ENCODE measurements at regions not wholly inside any gene's neighbourhood (a gene's known extent, or its start where the extent isn't known, plus 50 kb on each side); places are given as distances from the start of the nearest gene placed in this dataset.

DNA sequence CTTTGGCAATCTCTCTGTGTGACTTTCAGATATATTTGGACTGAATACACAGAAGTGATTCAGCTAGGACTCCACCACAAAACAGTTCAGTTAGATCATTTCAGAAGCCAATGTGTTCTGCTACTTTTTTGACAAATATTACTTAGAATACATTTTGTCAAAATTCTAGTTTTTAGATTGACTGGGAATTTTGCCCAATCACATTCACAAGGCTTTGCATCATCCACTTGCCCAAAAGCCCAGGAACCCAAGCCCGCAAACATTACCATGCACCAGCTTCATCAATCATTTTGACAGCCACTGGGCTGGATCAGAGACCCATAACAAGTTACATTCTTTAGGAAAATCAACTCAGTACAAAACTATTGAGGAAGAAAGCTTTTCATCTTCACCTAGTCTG lies 256.6 kb upstream of the NDST3 start:
- ATAC-seq, result peak; percentile 78
- no peak for TF ChIP-seq ZNF70 (CRISPR knock-in tag; IDR thresholded peaks at IDR 0.05)
- TF ChIP-seq ZNF8 (CRISPR knock-in tag; IDR thresholded peaks at IDR 0.05), result no peak
- TF ChIP-seq TOX (CRISPR knock-in tag; IDR thresholded peaks at IDR 0.05; ENCODE audit: borderline replicate concordance), result peak; percentile 61; the same call in 1 of the 2 replicates

DNA sequence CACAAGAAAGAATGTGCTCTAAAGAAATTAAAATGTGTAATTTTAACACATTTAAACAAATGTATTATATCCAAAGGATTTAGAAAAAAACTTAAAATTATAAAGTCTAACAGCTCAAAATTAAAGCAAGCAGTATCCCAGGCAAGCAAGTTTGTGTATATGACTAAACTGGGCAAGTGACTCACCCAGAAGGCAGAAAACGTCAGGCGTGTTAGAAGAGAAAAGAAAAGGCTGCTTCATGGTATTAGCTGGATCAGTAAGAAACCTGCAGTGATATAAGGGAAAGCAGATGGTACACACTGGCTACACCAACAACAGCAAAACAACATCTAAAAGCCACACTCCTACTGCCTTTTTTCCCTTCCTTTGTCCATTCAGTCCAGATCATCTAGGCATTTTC lies 250.6 kb upstream of the NDST3 start:
- TF ChIP-seq ZC3H10 (CRISPR knock-in tag; IDR thresholded peaks at IDR 0.05), result 0 out of 2 replicates have a peak, but pooled peaks have one; percentile 16
- TF ChIP-seq TCF4 (CRISPR knock-in tag; IDR thresholded peaks at IDR 0.05; ENCODE audit: borderline replicate concordance), result no peak
- peak; percentile 95 for ATAC-seq

DNA sequence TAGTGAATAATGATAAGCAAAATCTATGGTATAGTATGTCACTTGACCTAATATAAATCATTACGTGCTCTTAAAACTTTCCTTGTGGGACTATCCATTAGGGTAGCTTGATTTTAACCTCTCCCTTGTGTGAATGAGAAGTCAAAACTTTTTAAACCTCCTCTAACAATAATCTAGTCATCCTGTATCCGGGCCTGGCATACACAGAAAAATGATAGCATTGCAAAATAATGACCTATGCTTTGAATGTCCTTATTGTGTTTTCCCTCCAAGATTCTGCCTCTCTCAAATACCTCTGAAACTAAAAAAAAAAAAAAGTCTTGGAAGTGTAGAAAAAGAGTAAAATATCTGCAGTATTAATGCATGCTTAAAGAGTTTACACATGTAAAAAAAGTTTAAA lies 250.0 kb upstream of the NDST3 start:
- ATAC-seq, result peak; percentile 24; the same call in 2 of the 3 replicates
- no peak for TF ChIP-seq ZNF70 (CRISPR knock-in tag; IDR thresholded peaks at IDR 0.05)
- no peak for TF ChIP-seq ZFP30 (CRISPR knock-in tag; IDR thresholded peaks at IDR 0.05)
- TF ChIP-seq, protein P1, sequence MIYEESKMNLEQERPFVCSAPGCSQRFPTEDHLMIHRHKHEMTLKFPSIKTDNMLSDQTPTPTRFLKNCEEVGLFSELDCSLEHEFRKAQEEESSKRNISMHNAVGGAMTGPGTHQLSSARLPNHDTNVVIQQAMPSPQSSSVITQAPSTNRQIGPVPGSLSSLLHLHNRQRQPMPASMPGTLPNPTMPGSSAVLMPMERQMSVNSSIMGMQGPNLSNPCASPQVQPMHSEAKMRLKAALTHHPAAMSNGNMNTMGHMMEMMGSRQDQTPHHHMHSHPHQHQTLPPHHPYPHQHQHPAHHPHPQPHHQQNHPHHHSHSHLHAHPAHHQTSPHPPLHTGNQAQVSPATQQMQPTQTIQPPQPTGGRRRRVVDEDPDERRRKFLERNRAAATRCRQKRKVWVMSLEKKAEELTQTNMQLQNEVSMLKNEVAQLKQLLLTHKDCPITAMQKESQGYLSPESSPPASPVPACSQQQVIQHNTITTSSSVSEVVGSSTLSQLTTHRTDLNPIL (CRISPR knock-in tag; IDR thresholded peaks at IDR 0.05; ENCODE audit: low read depth), result no peak
- TF ChIP-seq ESRRG (CRISPR knock-in tag; IDR thresholded peaks at IDR 0.05), result no peak
- TF ChIP-seq, protein P2, sequence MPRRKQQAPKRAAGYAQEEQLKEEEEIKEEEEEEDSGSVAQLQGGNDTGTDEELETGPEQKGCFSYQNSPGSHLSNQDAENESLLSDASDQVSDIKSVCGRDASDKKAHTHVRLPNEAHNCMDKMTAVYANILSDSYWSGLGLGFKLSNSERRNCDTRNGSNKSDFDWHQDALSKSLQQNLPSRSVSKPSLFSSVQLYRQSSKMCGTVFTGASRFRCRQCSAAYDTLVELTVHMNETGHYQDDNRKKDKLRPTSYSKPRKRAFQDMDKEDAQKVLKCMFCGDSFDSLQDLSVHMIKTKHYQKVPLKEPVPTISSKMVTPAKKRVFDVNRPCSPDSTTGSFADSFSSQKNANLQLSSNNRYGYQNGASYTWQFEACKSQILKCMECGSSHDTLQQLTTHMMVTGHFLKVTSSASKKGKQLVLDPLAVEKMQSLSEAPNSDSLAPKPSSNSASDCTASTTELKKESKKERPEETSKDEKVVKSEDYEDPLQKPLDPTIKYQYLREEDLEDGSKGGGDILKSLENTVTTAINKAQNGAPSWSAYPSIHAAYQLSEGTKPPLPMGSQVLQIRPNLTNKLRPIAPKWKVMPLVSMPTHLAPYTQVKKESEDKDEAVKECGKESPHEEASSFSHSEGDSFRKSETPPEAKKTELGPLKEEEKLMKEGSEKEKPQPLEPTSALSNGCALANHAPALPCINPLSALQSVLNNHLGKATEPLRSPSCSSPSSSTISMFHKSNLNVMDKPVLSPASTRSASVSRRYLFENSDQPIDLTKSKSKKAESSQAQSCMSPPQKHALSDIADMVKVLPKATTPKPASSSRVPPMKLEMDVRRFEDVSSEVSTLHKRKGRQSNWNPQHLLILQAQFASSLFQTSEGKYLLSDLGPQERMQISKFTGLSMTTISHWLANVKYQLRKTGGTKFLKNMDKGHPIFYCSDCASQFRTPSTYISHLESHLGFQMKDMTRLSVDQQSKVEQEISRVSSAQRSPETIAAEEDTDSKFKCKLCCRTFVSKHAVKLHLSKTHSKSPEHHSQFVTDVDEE (CRISPR knock-in tag; IDR thresholded peaks at IDR 0.05), result no peak
- TF ChIP-seq OSR1 (CRISPR knock-in tag; IDR thresholded peaks at IDR 0.05), result no peak
- TF ChIP-seq, protein P3, sequence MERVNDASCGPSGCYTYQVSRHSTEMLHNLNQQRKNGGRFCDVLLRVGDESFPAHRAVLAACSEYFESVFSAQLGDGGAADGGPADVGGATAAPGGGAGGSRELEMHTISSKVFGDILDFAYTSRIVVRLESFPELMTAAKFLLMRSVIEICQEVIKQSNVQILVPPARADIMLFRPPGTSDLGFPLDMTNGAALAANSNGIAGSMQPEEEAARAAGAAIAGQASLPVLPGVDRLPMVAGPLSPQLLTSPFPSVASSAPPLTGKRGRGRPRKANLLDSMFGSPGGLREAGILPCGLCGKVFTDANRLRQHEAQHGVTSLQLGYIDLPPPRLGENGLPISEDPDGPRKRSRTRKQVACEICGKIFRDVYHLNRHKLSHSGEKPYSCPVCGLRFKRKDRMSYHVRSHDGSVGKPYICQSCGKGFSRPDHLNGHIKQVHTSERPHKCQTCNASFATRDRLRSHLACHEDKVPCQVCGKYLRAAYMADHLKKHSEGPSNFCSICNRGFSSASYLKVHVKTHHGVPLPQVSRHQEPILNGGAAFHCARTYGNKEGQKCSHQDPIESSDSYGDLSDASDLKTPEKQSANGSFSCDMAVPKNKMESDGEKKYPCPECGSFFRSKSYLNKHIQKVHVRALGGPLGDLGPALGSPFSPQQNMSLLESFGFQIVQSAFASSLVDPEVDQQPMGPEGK (CRISPR knock-in tag; IDR thresholded peaks at IDR 0.05; ENCODE audit: borderline replicate concordance), result no peak
- no peak for TF ChIP-seq TCF4 (CRISPR knock-in tag; IDR thresholded peaks at IDR 0.05; ENCODE audit: borderline replicate concordance)
- no peak for TF ChIP-seq ZC3H10 (CRISPR knock-in tag; IDR thresholded peaks at IDR 0.05)
- no peak for TF ChIP-seq ISL1 (CRISPR knock-in tag; IDR thresholded peaks at IDR 0.05)
- no peak for TF ChIP-seq SNAI2 (CRISPR knock-in tag; IDR thresholded peaks at IDR 0.05)
- no peak for TF ChIP-seq ZNF565 (CRISPR knock-in tag; conservative IDR thresholded peaks at IDR 0.05; ENCODE audit: low read depth)
- TF ChIP-seq ZNF8 (CRISPR knock-in tag; IDR thresholded peaks at IDR 0.05), result no peak
- no peak for TF ChIP-seq CSDC2 (CRISPR knock-in tag; IDR thresholded peaks at IDR 0.05)
- no peak for TF ChIP-seq RARB (CRISPR knock-in tag; IDR thresholded peaks at IDR 0.05)
- TF ChIP-seq ZFP3 (CRISPR knock-in tag; IDR thresholded peaks at IDR 0.05), result no peak
- no peak for TF ChIP-seq BACH2 (CRISPR knock-in tag; IDR thresholded peaks at IDR 0.05; ENCODE audit: borderline replicate concordance)
- TF ChIP-seq TOX (CRISPR knock-in tag; IDR thresholded peaks at IDR 0.05; ENCODE audit: borderline replicate concordance), result no peak
- TF ChIP-seq ARNTL (CRISPR knock-in tag; IDR thresholded peaks at IDR 0.05; ENCODE audit: borderline replicate concordance, low read depth), result no peak

DNA sequence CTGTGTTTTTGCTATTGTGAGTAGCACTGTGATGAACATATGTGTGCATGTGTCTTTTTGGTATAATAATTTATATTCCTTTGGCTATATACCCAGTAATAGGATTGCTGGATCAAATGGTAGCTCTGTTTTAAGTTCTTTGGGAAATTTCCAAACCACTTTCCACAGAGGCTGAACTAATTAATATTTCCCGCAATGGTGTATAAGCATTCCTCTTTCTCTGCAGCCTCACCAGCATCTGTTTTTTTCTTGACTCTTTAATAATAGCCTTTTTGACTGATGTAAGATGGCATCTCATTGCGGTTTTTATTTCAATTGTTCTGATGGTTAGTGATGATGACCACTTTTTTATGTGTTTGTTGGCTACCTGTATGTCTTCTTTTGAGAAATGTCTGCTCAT lies 247.7 kb upstream of the NDST3 start:
- no peak for ATAC-seq

DNA sequence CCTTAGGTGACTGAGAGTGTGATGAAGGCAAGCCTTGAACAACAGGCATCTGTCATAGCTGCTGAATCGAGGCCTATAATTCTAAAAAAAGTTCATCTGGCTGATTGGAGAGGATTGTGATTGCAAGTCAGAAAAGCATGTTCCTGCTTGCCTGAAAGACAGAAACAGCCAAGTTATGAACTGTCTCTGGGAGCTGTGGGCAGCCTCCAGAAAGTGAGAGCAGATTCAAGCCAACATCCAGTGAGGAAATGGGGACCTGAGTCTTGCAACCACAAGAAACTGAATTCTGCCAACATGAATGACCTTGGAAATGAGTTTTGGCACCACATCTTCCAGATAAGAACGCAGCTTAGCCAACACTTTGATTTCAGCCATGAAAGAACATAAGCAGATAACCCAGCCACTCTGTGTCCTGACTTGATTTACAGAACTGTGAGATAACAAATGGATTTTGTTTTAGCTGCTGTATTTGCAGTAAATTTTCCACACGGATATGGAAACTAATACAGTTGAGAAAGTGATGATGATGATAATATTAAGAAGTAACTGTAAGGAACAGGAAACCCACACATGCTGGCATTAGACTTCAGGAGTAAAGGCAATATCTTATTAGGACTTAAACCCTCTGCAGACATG lies 240.3 kb upstream of the NDST3 start:
- ATAC-seq, result no peak
- TF ChIP-seq BACH2 (CRISPR knock-in tag; IDR thresholded peaks at IDR 0.05; ENCODE audit: borderline replicate concordance) (no peak), ZNF70 (CRISPR knock-in tag; IDR thresholded peaks at IDR 0.05) (no peak), RARB (CRISPR knock-in tag; IDR thresholded peaks at IDR 0.05) (no peak), ZFP3 (CRISPR knock-in tag; IDR thresholded peaks at IDR 0.05) (no peak), ZNF8 (CRISPR knock-in tag; IDR thresholded peaks at IDR 0.05) (no peak), TOX (CRISPR knock-in tag; IDR thresholded peaks at IDR 0.05; ENCODE audit: borderline replicate concordance) (no peak), ESRRG (CRISPR knock-in tag; IDR thresholded peaks at IDR 0.05) (no peak), ZC3H10 (CRISPR knock-in tag; IDR thresholded peaks at IDR 0.05) (no peak)
- TF ChIP-seq, protein P1 (CRISPR knock-in tag; IDR thresholded peaks at IDR 0.05; ENCODE audit: low read depth), result no peak
- TF ChIP-seq, protein P3 (CRISPR knock-in tag; IDR thresholded peaks at IDR 0.05; ENCODE audit: borderline replicate concordance), result no peak
- TF ChIP-seq, protein P2 (CRISPR knock-in tag; IDR thresholded peaks at IDR 0.05), result no peak

More for the DNA sequence above, 247.7 kb upstream of the NDST3 start:
- TF ChIP-seq ZNF565 (CRISPR knock-in tag; conservative IDR thresholded peaks at IDR 0.05; ENCODE audit: low read depth) (no peak), SNAI2 (CRISPR knock-in tag; IDR thresholded peaks at IDR 0.05) (no peak)
